HG02610 (cell line): ENCODE measurements at regions not wholly inside any gene's neighbourhood (a gene's known extent, or its start where the extent isn't known, plus 50 kb on each side); places are given as distances from the start of the nearest gene placed in this dataset.
"Not testable (repeated sequence)": the region's sequence is repeated elsewhere in the genome, so short reads cannot be mapped to it uniquely, and the experiment has no call there.

Experiments used
- ATAC-seq: cut with Tn5 transposase; IDR thresholded peaks from one replicate; pipeline ENCODE4 v1.9.1; 2021; ENCODE audit warnings: mild to moderate bottlenecking, moderate library complexity; ENCODE audit not compliant: unreplicated experiment

DNA sequence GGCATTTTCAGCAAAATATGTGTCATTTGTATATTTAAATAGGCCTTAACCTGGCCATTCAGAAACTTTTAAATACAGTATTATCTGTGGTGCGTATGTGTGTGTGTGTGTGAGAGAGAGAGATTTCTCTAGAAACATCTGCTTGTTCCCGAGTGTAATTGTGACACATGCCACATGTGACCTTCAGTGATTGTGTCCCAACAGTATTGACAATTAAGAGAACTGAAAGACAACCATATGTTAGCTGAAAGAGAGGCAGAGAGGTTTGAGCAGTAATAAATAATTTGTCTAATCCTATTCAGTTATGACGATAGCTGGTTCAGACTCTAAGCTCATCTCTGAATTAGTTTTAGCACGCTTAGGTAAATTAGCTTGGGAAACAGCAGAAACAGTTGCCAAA, 1503.1 kb downstream of the PCDH9 start:
- ATAC-seq = no peak

- no peak for ATAC-seq
Observed at GRCh38 chr13:65725006-65725405, 1505.1 kb downstream of the PCDH9 start.

DNA sequence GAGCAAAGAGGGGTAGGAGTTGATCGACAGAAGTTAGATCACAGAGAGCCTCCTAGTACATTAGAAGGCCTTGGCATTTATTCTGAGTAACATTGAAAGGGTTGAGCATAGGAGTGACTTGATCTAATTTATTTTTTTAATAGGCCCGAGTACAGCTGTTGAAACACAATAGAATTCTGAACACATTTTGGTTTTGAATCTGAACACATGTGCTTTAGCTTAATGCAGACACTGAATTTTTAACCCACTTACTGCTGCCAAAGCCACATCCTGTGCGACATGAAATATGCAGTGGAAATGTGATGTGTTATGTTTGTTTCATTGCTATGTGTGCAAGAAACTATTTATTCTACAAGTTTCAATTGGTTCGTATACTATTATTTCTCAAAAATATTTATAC, 1505.9 kb downstream of the PCDH9 start:
- ATAC-seq = no peak

DNA sequence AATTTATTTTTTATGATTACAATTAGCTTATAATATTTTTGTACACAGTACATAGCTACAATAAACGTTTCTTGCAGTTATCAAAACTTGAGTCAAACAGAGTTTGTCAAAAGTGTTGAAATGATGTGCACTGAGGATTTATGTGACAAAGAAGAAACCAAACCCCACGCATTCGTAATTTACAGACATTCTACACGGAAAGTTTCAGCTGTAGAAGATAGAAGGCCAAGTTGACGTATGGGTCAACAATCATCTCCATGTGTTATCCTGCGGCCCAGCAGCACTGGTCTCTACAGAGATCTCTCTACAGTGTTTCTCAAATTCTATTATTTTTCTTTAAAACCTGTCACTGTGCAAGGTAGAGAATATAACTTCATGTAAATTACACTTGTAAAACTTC, 1507.6 kb downstream of the PCDH9 start:
- no peak for ATAC-seq

GRCh38 chr13:65719831-65720230, 1510.3 kb downstream of the PCDH9 start:
- no peak for ATAC-seq

DNA sequence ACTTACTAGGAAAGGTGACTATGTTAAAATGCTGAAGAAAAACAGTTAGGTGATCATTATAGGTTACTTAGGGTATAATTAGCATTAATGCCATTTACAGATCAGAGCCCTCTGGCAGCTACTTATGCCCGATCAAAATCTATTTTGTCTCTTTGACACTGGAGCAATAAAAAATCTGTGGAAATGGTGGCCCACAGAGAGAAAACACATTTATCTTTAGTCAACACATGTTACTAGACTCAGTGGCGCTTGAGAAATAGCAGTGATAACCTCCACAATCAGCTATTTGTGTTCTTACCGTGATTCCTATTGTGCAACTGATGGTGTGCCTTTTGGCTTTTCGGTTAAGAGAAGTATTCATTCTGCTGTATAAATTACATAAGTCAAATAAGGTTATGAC, 1519.6 kb downstream of the PCDH9 start:
- no peak for ATAC-seq

GRCh38 chr13:65697843-65698242, 1532.3 kb downstream of the PCDH9 start:
- ATAC-seq = no peak

DNA sequence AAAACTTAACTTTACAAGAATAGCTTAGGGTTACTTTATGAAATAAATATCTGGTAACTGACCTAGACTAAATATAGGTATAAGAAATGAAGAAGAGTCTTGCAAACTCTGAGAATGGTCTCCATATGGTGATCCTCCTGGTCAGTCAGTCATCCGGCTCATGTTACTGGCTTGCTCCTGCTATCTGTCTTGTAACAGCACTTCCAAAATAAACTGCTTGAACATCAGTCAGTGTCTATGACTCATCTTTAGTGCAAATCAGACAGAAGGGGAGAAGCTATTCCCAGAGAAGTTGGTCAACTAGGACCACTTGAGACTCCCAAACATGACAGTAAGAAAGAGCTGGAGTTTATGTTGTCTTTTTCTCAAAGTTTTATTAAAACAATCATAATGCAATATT, 1550.9 kb downstream of the PCDH9 start:
- ATAC-seq = no peak

DNA sequence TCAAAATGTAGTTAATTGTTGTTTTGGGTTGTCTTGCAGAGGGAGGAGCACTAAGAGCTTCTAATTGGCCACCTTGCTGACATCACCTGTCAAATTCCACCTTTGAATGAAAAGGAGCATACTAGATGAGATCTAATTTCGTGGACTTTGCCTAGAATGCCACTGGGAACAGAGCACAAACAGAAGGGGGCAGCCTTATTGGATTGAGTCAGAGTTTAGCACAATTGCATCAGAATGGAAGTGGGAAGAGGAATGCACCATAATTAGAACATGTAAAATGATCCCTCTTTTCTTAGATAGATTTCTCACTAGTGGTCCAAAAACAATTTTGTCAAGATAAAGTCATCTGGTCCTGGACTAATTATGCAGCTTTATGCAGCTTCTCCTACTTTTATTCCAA, 1552.2 kb downstream of the PCDH9 start:
- ATAC-seq = no peak

- ATAC-seq = not testable (repeated sequence)
Observed at GRCh38 chr13:65675383-65675782, 1554.8 kb downstream of the PCDH9 start.

DNA sequence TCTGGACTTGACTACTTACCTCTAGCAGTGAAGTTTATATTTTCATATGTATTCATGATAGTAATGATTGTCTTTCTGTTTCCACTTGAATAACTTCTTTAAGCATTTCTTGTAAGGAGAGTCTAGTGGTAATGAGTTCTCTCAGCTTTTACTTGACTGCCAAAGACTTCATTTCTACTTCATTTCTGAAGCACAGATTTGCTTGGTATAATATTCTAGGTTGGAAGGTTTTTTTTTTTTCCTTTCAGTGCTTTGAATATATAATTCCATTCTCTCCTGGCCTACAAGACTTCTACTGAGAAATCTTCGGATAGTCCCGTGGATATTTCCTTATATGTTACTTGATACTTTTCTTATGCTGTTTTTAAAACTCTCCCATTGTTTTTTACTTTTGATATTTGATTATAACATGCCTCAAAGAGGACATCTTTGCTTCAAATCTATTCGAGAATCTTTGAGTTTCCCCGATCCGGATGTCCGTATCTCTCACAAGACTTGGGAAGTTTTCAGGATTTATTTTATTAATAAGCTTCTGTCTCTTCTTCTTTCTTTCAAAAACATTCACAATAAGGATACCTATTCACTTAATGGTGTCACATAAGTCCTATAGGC, 1560.0 kb downstream of the PCDH9 start:
- no peak for ATAC-seq

GRCh38 chr13:65660731-65661130, 1569.4 kb downstream of the PCDH9 start:
- ATAC-seq = no peak

GRCh38 chr13:65656740-65657329, 1573.3 kb downstream of the PCDH9 start:
- ATAC-seq = no peak

GRCh38 chr13:65653613-65654012, 1576.5 kb downstream of the PCDH9 start:
- no peak for ATAC-seq

DNA sequence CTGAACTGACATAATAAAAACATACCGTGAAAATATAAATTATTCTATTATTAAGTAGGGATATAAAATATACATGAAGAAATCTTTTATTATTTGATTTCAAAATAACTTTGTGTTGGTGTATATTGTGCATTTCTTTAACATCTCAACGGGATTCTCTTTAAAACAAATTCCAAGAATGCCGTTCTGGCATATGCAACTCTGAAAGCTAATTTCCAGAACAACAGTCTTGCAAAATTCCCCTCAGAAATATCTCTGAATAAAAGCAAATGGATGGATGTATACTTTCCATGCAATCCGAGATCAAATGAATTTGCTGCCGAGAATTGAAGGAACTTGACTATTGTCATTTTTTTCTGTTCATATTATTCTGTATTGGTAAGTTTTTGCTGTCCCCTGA, 1579.8 kb downstream of the PCDH9 start:
- no peak for ATAC-seq

DNA sequence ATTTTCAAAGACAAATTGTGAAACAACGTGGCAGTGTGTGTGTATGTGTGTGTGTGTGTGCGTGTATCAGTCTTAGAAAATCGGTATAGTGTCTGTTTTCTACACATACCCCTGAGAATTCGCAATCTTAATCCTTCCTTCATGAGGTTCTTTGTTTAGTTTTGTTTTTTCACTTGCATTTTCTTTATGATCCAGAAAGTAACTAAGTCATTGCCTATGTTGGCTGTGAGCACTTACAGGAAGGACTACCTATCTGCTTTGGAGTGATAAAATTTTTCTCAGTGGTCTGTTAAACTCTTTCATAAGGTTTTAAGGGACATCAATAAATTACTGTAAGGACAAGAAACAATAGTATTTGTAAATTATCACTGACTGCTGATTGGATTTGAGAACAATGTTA, 1587.1 kb downstream of the PCDH9 start:
- ATAC-seq = no peak

- ATAC-seq = no peak
Observed at GRCh38 chr13:65642301-65642700, 1587.8 kb downstream of the PCDH9 start.

- peak; percentile 88 for ATAC-seq
Observed at GRCh38 chr13:65638572-65639168, 1591.5 kb downstream of the PCDH9 start.

DNA sequence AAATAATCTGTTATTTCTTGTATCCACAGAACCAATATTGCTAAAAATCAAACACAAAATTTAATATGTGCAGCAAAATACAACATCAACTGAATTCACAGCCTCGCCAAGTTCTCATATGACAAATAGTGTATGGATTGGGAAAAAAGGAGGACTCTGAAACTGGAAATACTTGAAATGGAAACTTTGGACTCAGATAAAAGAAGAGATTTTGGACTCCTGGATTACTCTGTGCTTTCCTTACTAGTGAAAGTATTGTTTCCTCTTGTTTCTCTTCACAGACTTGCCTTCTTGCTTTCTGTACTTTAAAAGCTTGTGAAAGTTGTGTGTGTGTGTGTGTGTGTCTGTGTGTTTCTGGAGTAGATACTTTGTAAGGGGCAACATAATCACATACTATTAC, 1596.3 kb downstream of the PCDH9 start:
- ATAC-seq = no peak

GRCh38 chr13:65631078-65631477, 1599.1 kb downstream of the PCDH9 start:
- no peak for ATAC-seq

GRCh38 chr13:65629926-65630325, 1600.2 kb downstream of the PCDH9 start:
- no peak for ATAC-seq

- ATAC-seq = no peak
Observed at GRCh38 chr13:65623148-65623547, 1607.0 kb downstream of the PCDH9 start.

DNA sequence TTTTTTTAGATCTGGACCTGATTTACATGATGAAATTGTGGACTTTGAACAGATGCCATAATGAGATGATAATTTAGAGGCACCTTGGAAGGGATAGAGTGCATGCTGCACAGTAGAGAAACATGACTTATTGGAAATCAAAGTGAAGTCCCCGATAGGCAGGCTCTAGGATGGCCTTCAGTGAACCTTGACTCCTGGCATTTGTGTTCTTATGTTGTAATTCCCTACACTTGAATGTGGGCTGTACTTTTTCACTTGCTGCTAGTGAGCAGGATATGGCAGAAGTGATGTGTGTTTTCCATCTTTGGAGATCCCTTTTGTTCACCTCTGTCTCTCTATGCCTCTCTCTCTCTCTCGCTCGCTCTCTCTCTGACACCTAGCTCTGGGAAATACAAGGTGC, 1614.6 kb downstream of the PCDH9 start:
- no peak for ATAC-seq
